HCT116 (cell line): ENCODE measurements at regions not wholly inside any gene's neighbourhood (a gene's known extent, or its start where the extent isn't known, plus 50 kb on each side); places are given as distances from the start of the nearest gene placed in this dataset.

ENCODE experiments used
- ATAC-seq: fragments of 200-7000 bp; cut with Tn5 transposase; 2 replicates; pipeline ENCODE4 v1.9.1; 2020; ENCODE audit warnings: mild to moderate bottlenecking, moderate library complexity
- BruUV-seq: library from RNA; stranded (reverse); fragments of 400-500 nt; replicated peaks from 2 replicates; lab custom pipeline; 2021; lab: Mats Ljungman, UMichigan
- CTCF ChIA-PET: fragments of 300-600 bp; sonication (Branson Sonifier 250); formaldehyde crosslinking; loops from one replicate; lab custom pipeline; 2021; ENCODE audit warnings: antibody characterized with exemption; lab: Charles Lee
- POLR2A ChIA-PET: fragments of 300-600, 350-600 bp; sonication (Branson Sonifier 250); formaldehyde crosslinking; loops from one replicate; lab custom pipeline; 2021; ENCODE audit warnings: antibody characterized with exemption; lab: Charles Lee
- RAD21 ChIA-PET, 2 experiments: fragments of 300-600 bp; sonication (Branson Sonifier 250); formaldehyde crosslinking; loops; one replicate each; lab custom pipeline; 2023; ENCODE audit warnings: low total read pairs in 2 of 2; ENCODE audit not compliant: uncharacterized antibody in 2 of 2, unreplicated experiment in 2 of 2, low non-redundant PET in 1 of 2; lab: Charles Lee
- DNase-seq: peaks from one replicate; pipeline ENCODE4 v3.0.0-alpha.2; 2010; ENCODE audit warnings: low read depth, low spot score
- H2AFZ ChIP-seq: fragments of 200-600 bp; shearing (Covaris generic), sonication (generic); 2 replicates; pipeline ENCODE4 v1.6.1; 2017; ENCODE audit warnings: low read depth, mixed run types, mixed read lengths, antibody characterized with exemption, low read length; ENCODE audit not compliant: poor library complexity, severe bottlenecking
- H3K27ac ChIP-seq: 2 replicates; pipeline ENCODE4 v1.5.1; 2012; ENCODE audit warnings: low read depth, low read length
- H3K27me3 ChIP-seq: fragments of 200-600 bp; sonication (generic); 2 replicates; pipeline ENCODE4 v1.6.1; 2016; ENCODE audit warnings: mixed run types, low read length, mixed read lengths; ENCODE audit not compliant: insufficient read depth
- H3K36me3 ChIP-seq, 2 experiments: fragments of 200-500 bp in 1 of 2; fragments of 200-600 bp in 1 of 2; sonication (Bioruptor generic) in 1 of 2; sonication (generic) in 1 of 2; 2 replicates each; pipeline versions ENCODE4 v1.5.1 to v1.6.1; 2014 to 2016; ENCODE audit warnings: low read length in 2 of 2, inconsistent platforms in 1 of 2, mixed read lengths in 1 of 2, mixed run types in 1 of 2; ENCODE audit not compliant: insufficient read depth in 2 of 2, control insufficient read depth in 1 of 2
- H3K4me1 ChIP-seq, 2 experiments: fragments of 200-600 bp in 1 of 2; sonication (generic) in 1 of 2; 2 replicates each; pipeline versions ENCODE4 v1.5.1 to v1.6.1; 2012 to 2017; ENCODE audit warnings: low read length in 2 of 2, inconsistent platforms in 1 of 2, mild to moderate bottlenecking in 1 of 2, mixed read lengths in 1 of 2, mixed run types in 1 of 2, moderate library complexity in 1 of 2; ENCODE audit not compliant: insufficient read depth in 2 of 2, control insufficient read depth in 1 of 2
- H3K4me2 ChIP-seq: fragments of 200-600 bp; sonication (generic); 2 replicates; pipeline ENCODE4 v1.6.1; 2017; ENCODE audit warnings: mixed run types, low read length, mixed read lengths
- H3K4me3 ChIP-seq, 2 experiments: fragments of 200-600 bp in 1 of 2; sonication (generic) in 1 of 2; replicated peaks in 1 of 2; 2 replicates each; pipeline ENCODE4 v1.5.1; 2011 to 2016; ENCODE audit warnings: low read length in 2 of 2, control low read depth in 1 of 2, low read depth in 1 of 2, mild to moderate bottlenecking in 1 of 2, mixed read lengths in 1 of 2, mixed run types in 1 of 2
- H3K79me2 ChIP-seq: fragments of 200-600 bp; sonication (generic); 2 replicates; pipeline ENCODE4 v1.6.1; 2017; ENCODE audit warnings: mild to moderate bottlenecking, mixed run types, low read length, moderate library complexity, mixed read lengths; ENCODE audit not compliant: insufficient read depth
- H3K9ac ChIP-seq: fragments of 200-600 bp; sonication (generic); 2 replicates; pipeline ENCODE4 v1.6.1; 2016; ENCODE audit warnings: low read length, mixed read lengths
- H3K9me2 ChIP-seq: fragments of 200-600 bp; sonication (generic), shearing (Covaris generic); 2 replicates; pipeline ENCODE4 v1.6.1; 2017; ENCODE audit warnings: mixed run types, mild to moderate bottlenecking, moderate library complexity; ENCODE audit not compliant: insufficient read depth
- H3K9me3 ChIP-seq, 2 experiments: fragments of 200-500 bp in 1 of 2; fragments of 200-600 bp in 1 of 2; sonication (Bioruptor generic) in 1 of 2; sonication (generic) in 1 of 2; 2 replicates each; pipeline ENCODE4 v1.6.1; 2014 to 2017; ENCODE audit warnings: low read length in 2 of 2, mixed read lengths in 2 of 2, inconsistent platforms in 1 of 2, low read depth in 1 of 2, mild to moderate bottlenecking in 1 of 2, mixed run types in 1 of 2, moderate library complexity in 1 of 2; ENCODE audit not compliant: control insufficient read depth in 1 of 2, insufficient read depth in 1 of 2
- H4K20me1 ChIP-seq: fragments of 200-600 bp; sonication (generic), shearing (Covaris generic); 2 replicates; pipeline ENCODE4 v1.6.1; 2017; ENCODE audit warnings: mixed run types, mild to moderate bottlenecking, moderate library complexity; ENCODE audit not compliant: insufficient read depth
- ATF3 ChIP-seq: IDR thresholded peaks from 2 replicates; pipeline ENCODE4 v1.6.1; 2012
- CEBPB ChIP-seq: IDR thresholded peaks from 2 replicates; pipeline ENCODE4 v1.6.1; 2012; ENCODE audit warnings: low read depth
- EZH2 ChIP-seq: fragments of 200-600 bp; sonication (generic); IDR thresholded peaks from 2 replicates; pipeline ENCODE4 v1.6.1; 2017; ENCODE audit warnings: antibody characterized with exemption, mixed run types
- EZH2phosphoT487 ChIP-seq: fragments of 200-600 bp; IDR thresholded peaks from 2 replicates; pipeline ENCODE4 v1.6.1; 2018; ENCODE audit warnings: antibody characterized with exemption, borderline replicate concordance
- FOSL1 ChIP-seq: IDR thresholded peaks from 2 replicates; pipeline ENCODE4 v1.6.1; 2012; ENCODE audit warnings: low read depth
- JUND ChIP-seq: IDR thresholded peaks from 2 replicates; pipeline ENCODE4 v1.6.1; 2012
- POLR2AphosphoS5 ChIP-seq: IDR thresholded peaks from 2 replicates; pipeline ENCODE4 v1.6.1; 2011; ENCODE audit warnings: mild to moderate bottlenecking, low read depth, low read length, moderate library complexity
- REST ChIP-seq: IDR thresholded peaks from 2 replicates; pipeline ENCODE4 v1.6.1; 2012; ENCODE audit warnings: low read depth
- SP1 ChIP-seq: IDR thresholded peaks from 2 replicates; pipeline ENCODE4 v1.6.1; 2012; ENCODE audit warnings: low read depth
- SRF ChIP-seq: IDR thresholded peaks from 2 replicates; pipeline ENCODE4 v1.6.1; 2012; ENCODE audit warnings: low read depth
- TCF7L2 ChIP-seq: IDR thresholded peaks from 2 replicates; pipeline ENCODE4 v1.7.0; 2011; ENCODE audit warnings: borderline replicate concordance, inconsistent platforms; ENCODE audit not compliant: insufficient read depth, insufficient read length; ENCODE audit errors: extremely low read depth
- YY1 ChIP-seq: IDR thresholded peaks from 2 replicates; pipeline ENCODE4 v1.6.1; 2011; ENCODE audit warnings: low read length, low read depth, moderate library complexity, mild to moderate bottlenecking; ENCODE audit not compliant: insufficient replicate concordance; ENCODE audit errors: extremely low read depth
- ZBTB33 ChIP-seq: IDR thresholded peaks from 2 replicates; pipeline ENCODE4 v1.6.1; 2011; ENCODE audit warnings: mild to moderate bottlenecking, low read length, moderate library complexity; ENCODE audit not compliant: insufficient replicate concordance; ENCODE audit errors: extremely low read depth
- intact Hi-C: fragments of 100-400 bp; cut with micrococcal nuclease; formaldehyde crosslinking; loops from 2 replicates; pipeline ENCODE4 v1.10.0; 2022

- RAD21 ChIA-PET: no interaction called here
- H3K9me2 ChIP-seq: no peaks in the 10 kb centered on the region
- no peaks in the 10 kb centered on the region for H4K20me1 ChIP-seq
- H3K4me1 ChIP-seq: no peaks in the 10 kb centered on the region
- no peaks in the 10 kb centered on the region for H3K27me3 ChIP-seq
- peaks cover 0 to 4% of the 10 kb centered on the region in 2 experiments; a peak in 1 of 4 replicates for H3K9me3 ChIP-seq
- CTCF ChIA-PET: no interaction called here
- H3K36me3 ChIP-seq: no peaks in the 10 kb centered on the region
- H3K79me2 ChIP-seq: no peaks in the 10 kb centered on the region
- no peak for TF ChIP-seq POLR2AphosphoS5
- DNase-seq (no peak), ATAC-seq (no peak)
- H3K9ac ChIP-seq: no peak overlapping the region
- no TSS peak for BruUV-seq
- no peak overlapping the region for H2AFZ ChIP-seq
- no peak overlapping the region for H3K27ac ChIP-seq
- no peak overlapping the region for H3K4me2 ChIP-seq
- no peak overlapping the region for H3K4me3 ChIP-seq
- intact Hi-C loops: no loop called here
- POLR2A ChIA-PET: no interaction called here
Measured at GRCh38 chr13:81275666-81276258, 934.8 kb upstream of the SPRY2 start.

GRCh38 chr13:81247711-81248110 lies 906.8 kb upstream of the SPRY2 start:
- no peak for ATAC-seq
- Histone ChIP-seq H4K20me1 (no peaks in the 10 kb centered on the region), H3K9me3 (no peaks in the 10 kb centered on the region), H3K27ac (no peak overlapping the region), H3K9ac (no peak overlapping the region), H3K4me2 (no peak overlapping the region), H2AFZ (no peak overlapping the region), H3K4me3 (no peak overlapping the region), H3K4me1 (no peaks in the 10 kb centered on the region), H3K79me2 (no peaks in the 10 kb centered on the region), H3K9me2 (no peaks in the 10 kb centered on the region), H3K36me3 (no peaks in the 10 kb centered on the region), H3K27me3 (no peaks in the 10 kb centered on the region)
- intact Hi-C loops: no loop called here
- no peak for DNase-seq
- BruUV-seq: no TSS peak
- RAD21 ChIA-PET: no interaction called here
- CTCF ChIA-PET: no interaction called here
- POLR2A ChIA-PET: no interaction called here
- TF ChIP-seq REST (no peak), SRF (no peak), ZBTB33 (no peak), FOSL1 (no peak), TCF7L2 (no peak), EZH2 (no peak), EZH2phosphoT487 (no peak), ATF3 (no peak), JUND (no peak), CEBPB (no peak), SP1 (no peak), YY1 (no peak)
- TF ChIP-seq, all 23 proteins: peak for 0
